Skin epidermis (tissue), 12 donors: ENCODE measurements at regions not wholly inside any gene's neighbourhood (a gene's known extent, or its start where the extent isn't known, plus 50 kb on each side); places are given as distances from the start of the nearest gene placed in this dataset.
"Not testable (repeated sequence)": the region's sequence is repeated elsewhere in the genome, so short reads cannot be mapped to it uniquely, and the experiment has no call there.

Experiments
- H3K27ac ChIP-seq, 21 experiments: fragments of 200-600 bp; sonication (generic) in 11 of 21; one replicate each; pipeline ENCODE4 v1.5.0; 2020; ENCODE audit warnings: mild to moderate bottlenecking in 3 of 21, inconsistent platforms in 2 of 21, moderate library complexity in 2 of 21
- H3K4me3 ChIP-seq, 7 experiments: fragments of 200-600 bp; sonication (generic) in 2 of 7; one replicate each; pipeline ENCODE4 v1.5.0; 2020; ENCODE audit warnings: inconsistent platforms in 2 of 7, mild to moderate bottlenecking in 2 of 7, moderate library complexity in 1 of 7

DNA sequence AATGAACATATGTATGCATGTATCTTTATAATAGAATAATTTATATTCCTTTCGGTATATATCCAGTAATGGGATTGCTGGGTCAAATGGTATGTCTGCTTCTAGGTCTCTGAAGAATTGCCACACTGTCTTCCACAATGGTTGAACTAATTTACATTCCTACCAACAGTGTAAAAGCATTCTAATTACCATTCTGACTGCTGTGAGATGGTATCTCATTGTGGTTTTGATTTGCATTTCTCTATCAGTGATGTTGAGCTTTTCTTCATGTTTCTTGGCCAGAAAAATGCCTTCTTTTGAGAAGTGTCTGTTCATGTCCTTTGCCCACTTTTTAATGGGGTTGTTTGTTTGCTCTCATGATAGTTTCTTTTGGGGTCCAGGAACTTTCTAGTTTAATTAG is 213.2 kb upstream of the PTER start:
- H3K27ac ChIP-seq, H3K4me3 ChIP-seq: not testable (repeated sequence)

DNA sequence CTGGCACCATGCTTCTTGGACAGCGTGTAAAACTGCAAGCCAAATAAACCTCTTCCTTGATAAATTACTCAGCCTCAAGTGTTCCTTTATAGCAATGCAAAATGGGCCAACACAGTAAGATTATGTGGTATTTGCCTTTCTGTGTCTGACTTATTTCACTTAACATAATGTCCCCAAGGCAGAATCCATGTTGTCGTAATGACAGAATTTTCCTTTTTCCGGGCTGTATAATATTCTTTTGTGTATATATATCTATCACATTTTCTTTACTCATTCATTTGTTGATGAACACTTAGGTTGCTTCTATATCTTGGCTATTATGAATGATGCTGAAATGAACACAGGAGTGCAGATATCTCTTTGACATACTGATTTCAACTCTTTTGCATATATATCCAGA is 209.1 kb upstream of the PTER start:
- no peak overlapping the region for H3K4me3 ChIP-seq
- H3K27ac ChIP-seq = no peak overlapping the region

- no peak overlapping the region for H3K27ac ChIP-seq
Measured at GRCh38 chr10:16231176-16231575, 205.6 kb upstream of the PTER start.

GRCh38 chr10:16231734-16232435 is 204.9 kb upstream of the PTER start:
- Histone ChIP-seq H3K4me3 (no peak overlapping the region), H3K27ac (no peak overlapping the region)

More at GRCh38 chr10:16231176-16231575, 205.6 kb upstream of the PTER start:
- H3K4me3 ChIP-seq = no peak overlapping the region

- Histone ChIP-seq H3K4me3 (no peak overlapping the region), H3K27ac (no peak overlapping the region)
Measured at GRCh38 chr10:16232441-16232840, 204.4 kb upstream of the PTER start.

DNA sequence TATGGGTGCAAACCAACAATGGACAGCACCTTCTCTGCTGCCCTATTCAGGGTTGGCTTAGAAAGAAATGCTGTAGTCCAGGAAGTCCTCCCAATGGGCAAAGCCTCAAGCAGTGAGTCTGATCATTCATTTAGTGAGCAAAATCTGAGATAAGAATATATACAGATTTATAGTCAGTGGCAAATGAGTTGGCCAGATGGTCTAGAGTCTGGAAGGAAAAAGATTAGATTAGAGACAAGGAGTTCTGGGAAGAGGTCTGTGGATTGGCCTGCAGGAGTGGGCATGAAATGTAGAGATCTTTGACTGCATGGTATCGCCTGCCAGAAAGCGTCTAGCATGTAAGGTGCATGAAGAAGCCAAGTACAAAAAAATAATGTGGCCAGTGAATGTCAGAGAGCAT is 201.9 kb upstream of the PTER start:
- Histone ChIP-seq H3K27ac (no peak overlapping the region), H3K4me3 (no peak overlapping the region)

DNA sequence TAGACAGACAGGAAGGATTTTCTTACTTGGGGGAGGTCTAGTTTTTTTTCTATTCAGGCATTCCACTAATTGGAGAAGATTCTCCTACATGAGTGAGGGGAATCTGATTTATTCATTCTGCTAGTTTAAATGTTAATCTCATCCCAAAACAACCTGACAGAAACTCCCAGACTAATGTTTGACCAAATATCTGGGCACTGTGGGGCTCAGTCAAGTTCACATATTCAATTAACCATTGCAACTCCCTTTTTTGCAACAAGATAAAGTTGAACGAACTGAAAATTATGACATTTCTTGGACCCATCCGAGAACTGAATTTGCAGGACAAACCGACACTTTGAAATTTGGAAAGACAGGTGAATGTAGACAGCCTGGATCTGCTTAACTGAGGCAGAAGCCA is 194.4 kb upstream of the PTER start:
- Histone ChIP-seq H3K4me3 (no peak overlapping the region), H3K27ac (no peak overlapping the region)

GRCh38 chr10:16242859-16243613 is 193.8 kb upstream of the PTER start:
- no peak overlapping the region for H3K4me3 ChIP-seq
- no peak overlapping the region for H3K27ac ChIP-seq

DNA sequence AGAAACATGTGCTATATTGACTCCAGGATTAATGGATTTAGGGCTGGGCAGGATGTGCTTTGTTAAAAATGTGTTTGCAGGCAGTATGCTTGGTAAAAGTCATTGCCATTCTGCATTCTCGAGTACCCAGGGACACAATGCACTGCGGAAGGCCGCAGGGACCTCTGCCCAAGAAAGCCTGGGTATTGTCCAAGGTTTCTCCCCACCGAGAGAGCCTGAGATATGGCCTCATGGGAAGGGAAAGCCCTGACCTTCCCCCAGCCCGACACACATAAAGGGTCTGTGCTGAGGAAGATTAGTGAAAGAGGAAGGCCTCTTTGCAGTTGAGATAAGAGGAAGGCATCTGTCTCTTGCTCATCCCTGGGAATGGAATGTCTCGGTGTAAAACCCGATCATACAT is 186.7 kb upstream of the PTER start:
- not testable (repeated sequence) for H3K4me3 ChIP-seq, H3K27ac ChIP-seq

GRCh38 chr10:16256336-16256735 is 180.5 kb upstream of the PTER start:
- no peak overlapping the region for H3K4me3 ChIP-seq

GRCh38 chr10:16258291-16259040 is 178.3 kb upstream of the PTER start:
- Histone ChIP-seq H3K4me3 (no peak overlapping the region), H3K27ac (no peak overlapping the region)

More at GRCh38 chr10:16256336-16256735, 180.5 kb upstream of the PTER start:
- H3K27ac ChIP-seq = no peak overlapping the region

DNA sequence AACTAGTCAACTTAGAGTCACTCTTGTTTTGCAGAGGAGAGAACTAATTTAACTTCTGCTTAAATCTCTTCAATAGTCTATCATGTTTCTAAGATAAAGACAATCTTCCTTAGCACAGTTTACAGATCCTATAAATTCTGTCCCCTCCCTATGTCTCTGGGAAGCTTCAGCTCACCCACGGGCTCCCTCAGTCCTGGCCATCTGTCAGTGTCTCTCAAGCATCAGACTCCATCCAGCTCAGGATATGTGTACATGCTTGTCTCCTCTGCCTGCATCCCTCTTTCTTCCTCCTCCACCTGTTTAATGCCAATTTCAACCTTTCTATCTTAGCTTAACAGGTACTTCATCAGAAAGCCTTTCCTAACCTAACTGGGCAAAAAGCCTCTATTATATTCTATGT is 177.1 kb upstream of the PTER start:
- Histone ChIP-seq H3K27ac (no peak overlapping the region), H3K4me3 (no peak overlapping the region)

DNA sequence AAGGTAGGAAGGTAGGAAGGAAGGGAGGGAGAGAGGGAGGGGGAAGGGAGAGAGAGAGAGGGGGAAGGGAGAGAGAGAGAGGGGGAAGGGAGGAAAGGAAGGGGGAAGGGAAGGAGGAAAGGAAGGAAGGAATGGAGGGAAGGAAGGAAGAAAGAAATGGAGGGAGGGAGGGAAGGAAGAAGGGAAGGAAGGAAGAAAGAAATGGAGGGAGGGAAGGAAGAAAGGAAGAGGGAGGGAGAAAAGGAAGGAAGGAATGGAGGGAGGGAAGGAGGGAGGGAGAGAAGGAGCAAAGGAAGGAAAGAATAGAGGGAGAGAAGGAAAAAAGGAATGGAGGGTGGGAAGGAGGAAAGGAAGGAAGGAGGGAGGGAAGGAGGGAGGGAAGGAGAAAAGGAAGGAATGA is 176.4 kb upstream of the PTER start:
- no peak overlapping the region for H3K4me3 ChIP-seq
- H3K27ac ChIP-seq = no peak overlapping the region

DNA sequence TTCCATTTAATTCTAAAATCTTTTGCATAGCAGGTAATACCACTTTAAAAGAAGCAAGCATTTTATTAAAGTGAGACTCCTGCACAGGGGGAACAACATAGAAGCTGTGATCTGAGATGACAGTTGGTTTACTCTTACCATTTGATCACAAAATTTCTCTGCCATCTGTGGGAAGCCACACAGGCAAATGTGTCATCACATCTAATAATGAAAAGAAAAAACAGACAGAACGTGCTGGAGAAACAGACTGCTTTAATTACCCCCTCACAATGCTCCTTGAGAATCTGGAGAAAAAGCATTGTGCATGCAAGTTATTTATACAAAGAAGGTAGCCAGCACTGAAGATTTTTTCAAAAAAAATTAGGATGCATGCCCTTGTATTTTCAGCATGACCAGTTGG is 165.2 kb upstream of the PTER start:
- Histone ChIP-seq H3K4me3 (no peak overlapping the region), H3K27ac (no peak overlapping the region)

DNA sequence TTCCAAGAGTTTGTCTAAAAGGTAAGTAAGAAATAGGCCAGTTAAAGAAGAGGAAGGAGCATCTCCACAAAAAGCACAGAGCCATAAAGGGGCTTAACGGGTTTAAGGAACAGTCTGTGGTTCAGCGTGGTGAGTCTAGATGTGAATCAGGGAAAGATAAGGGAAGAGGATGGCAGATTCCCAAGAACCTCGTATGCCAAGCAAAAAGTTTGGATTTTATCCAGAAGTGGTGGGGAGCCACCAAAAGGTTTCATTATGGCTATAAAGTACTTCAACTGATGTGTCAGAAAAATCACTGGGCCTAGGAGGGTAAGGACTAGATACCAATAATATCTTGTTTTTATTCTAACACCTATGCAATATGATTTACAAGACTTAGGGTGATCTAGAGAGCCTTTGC is 161.9 kb upstream of the PTER start:
- H3K4me3 ChIP-seq = no peak overlapping the region
- no peak overlapping the region for H3K27ac ChIP-seq

- no peak overlapping the region for H3K4me3 ChIP-seq
Measured at GRCh38 chr10:16280595-16280994, 156.2 kb upstream of the PTER start.

DNA sequence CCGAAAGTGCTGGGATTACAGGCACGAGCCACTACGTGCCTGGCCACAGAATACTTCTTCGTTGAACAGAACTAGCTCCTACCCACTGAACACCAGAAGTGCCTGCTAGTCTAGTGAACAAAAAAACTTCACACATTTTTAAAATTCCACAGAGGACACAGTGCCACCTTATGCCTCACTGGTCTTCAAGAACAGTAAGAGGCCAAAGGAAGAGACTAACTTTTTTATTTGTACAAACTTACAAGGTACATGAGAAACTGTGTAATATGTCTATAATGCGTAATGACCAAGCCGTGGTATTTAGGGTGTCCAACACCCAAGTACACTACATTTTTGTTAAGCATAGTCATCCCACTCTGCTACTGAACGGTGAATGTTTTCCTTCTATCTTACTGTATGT is 144.4 kb upstream of the PTER start:
- Histone ChIP-seq H3K4me3 (no peak overlapping the region), H3K27ac (no peak overlapping the region)

More at GRCh38 chr10:16280595-16280994, 156.2 kb upstream of the PTER start:
- no peak overlapping the region for H3K27ac ChIP-seq

GRCh38 chr10:16297069-16297468 is 139.7 kb upstream of the PTER start:
- no peak overlapping the region for H3K4me3 ChIP-seq
- H3K27ac ChIP-seq = no peak overlapping the region

DNA sequence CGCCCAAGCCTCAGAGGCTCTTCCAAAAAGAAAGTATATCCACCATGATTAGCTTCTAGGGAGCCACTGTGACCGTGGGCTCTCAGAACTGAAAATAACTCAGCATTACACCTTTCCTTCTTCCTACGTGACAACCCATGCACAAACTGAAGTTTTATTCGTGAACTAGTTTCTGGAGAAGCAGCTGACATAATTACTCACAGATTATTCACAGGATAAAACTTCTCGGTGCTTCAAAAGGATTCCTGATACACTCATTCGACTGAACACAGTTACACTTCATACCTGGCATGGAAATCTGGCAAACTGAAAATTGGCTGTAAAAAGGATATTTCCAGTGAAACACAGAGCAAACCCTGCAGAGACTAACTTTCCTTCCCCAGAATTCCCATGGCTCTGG is 139.2 kb upstream of the PTER start:
- Histone ChIP-seq H3K4me3 (no peak overlapping the region), H3K27ac (no peak overlapping the region)

GRCh38 chr10:16304311-16304710 is 132.5 kb upstream of the PTER start:
- no peak overlapping the region for H3K4me3 ChIP-seq
- H3K27ac ChIP-seq = no peak overlapping the region

- Histone ChIP-seq H3K27ac (no peak overlapping the region), H3K4me3 (no peak overlapping the region)
Measured at GRCh38 chr10:16310440-16310839, 126.4 kb upstream of the PTER start.
